Muscle layer of colon (tissue), 2 donors: ENCODE measurements at regions not wholly inside any gene's neighbourhood (a gene's known extent, or its start where the extent isn't known, plus 50 kb on each side); places are given as distances from the start of the nearest gene placed in this dataset.

ENCODE experiments used
- H3K27ac ChIP-seq: one replicate; pipeline ENCODE4 v1.7.0; 2013; ENCODE audit warnings: low read depth, mild to moderate bottlenecking, low read length, moderate library complexity
- H3K27me3 ChIP-seq, 2 donors: one replicate each; pipeline ENCODE4 v1.7.0; 2013; ENCODE audit warnings: low read length in 2 of 2, mild to moderate bottlenecking in 2 of 2; ENCODE audit not compliant: insufficient read depth in 2 of 2, control insufficient read depth in 1 of 2
- H3K36me3 ChIP-seq: one replicate; pipeline ENCODE4 v1.7.0; 2013; ENCODE audit warnings: mild to moderate bottlenecking, low read length; ENCODE audit not compliant: insufficient read depth
- H3K4me1 ChIP-seq: one replicate; pipeline ENCODE4 v1.7.0; 2013; ENCODE audit warnings: mild to moderate bottlenecking, low read length; ENCODE audit not compliant: insufficient read depth
- H3K4me3 ChIP-seq, 2 donors: one replicate each; pipeline ENCODE4 v1.7.0; 2013; ENCODE audit warnings: low read length in 2 of 2, low read depth in 1 of 2, mild to moderate bottlenecking in 1 of 2, moderate library complexity in 1 of 2
- H3K9ac ChIP-seq: one replicate; pipeline ENCODE4 v1.7.0; 2013; ENCODE audit warnings: low read length
- H3K9me3 ChIP-seq: one replicate; pipeline ENCODE4 v1.7.0; 2013; ENCODE audit warnings: mild to moderate bottlenecking, low read length
- donor health status: abdominal sarcoma.
- donor health status: Adenocarcinoma of cecum.

- Histone ChIP-seq H3K9me3 (no peaks in the 10 kb centered on the region), H3K4me1 (no peaks in the 10 kb centered on the region), H3K4me3 (no peak overlapping the region), H3K27ac (no peak overlapping the region), H3K36me3 (no peaks in the 10 kb centered on the region), H3K27me3 (no peaks in the 10 kb centered on the region), H3K9ac (no peak overlapping the region)
These were observed 802.3 kb upstream of the ARGLU1 start for GRCh38 chr13:107370015-107370785.

DNA sequence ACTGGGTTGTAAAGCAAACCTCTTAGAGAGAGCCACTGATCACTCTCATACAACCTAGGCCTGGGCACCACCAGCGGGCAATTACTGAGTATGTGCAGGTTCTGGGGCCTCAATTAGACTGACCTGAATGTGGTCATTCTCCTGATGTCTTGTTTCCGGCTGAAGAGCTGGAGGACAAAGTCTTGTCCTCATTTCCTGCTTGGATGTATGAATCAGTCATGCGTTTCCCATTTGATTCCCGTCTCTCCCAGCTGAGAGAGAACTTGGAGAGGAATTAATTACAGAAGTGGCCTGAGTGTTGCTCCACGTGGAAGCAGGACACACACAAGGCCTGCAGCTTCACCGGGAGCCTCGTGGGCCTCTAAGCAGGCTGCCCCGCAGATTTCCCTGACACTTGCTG is 799.3 kb upstream of the ARGLU1 start:
- Histone ChIP-seq H3K36me3 (no peaks in the 10 kb centered on the region), H3K27me3 (no peaks in the 10 kb centered on the region), H3K4me3 (no peak overlapping the region), H3K9ac (no peak overlapping the region), H3K9me3 (no peaks in the 10 kb centered on the region), H3K4me1 (no peaks in the 10 kb centered on the region), H3K27ac (no peak overlapping the region)

GRCh38 chr13:107365466-107366215 is 797.7 kb upstream of the ARGLU1 start:
- H3K36me3 ChIP-seq = no peaks in the 10 kb centered on the region
- no peak overlapping the region for H3K27ac ChIP-seq
- H3K9ac ChIP-seq = no peak overlapping the region
- H3K4me1 ChIP-seq = no peaks in the 10 kb centered on the region
- no peak overlapping the region for H3K4me3 ChIP-seq
- no peaks in the 10 kb centered on the region for H3K27me3 ChIP-seq
- H3K9me3 ChIP-seq = no peaks in the 10 kb centered on the region

GRCh38 chr13:107364658-107365057 is 796.7 kb upstream of the ARGLU1 start:
- Histone ChIP-seq H3K27me3 (no peaks in the 10 kb centered on the region), H3K9me3 (no peaks in the 10 kb centered on the region), H3K4me1 (no peaks in the 10 kb centered on the region), H3K4me3 (no peak overlapping the region), H3K27ac (no peak overlapping the region), H3K9ac (no peak overlapping the region), H3K36me3 (no peaks in the 10 kb centered on the region)

GRCh38 chr13:107361666-107362065 is 793.7 kb upstream of the ARGLU1 start:
- H3K27ac ChIP-seq = no peak overlapping the region
- no peaks in the 10 kb centered on the region for H3K36me3 ChIP-seq
- H3K27me3 ChIP-seq = no peaks in the 10 kb centered on the region
- H3K9me3 ChIP-seq = no peaks in the 10 kb centered on the region
- no peaks in the 10 kb centered on the region for H3K4me1 ChIP-seq
- H3K9ac ChIP-seq = no peak overlapping the region
- no peak overlapping the region for H3K4me3 ChIP-seq

- Histone ChIP-seq H3K27ac (no peak overlapping the region), H3K9me3 (no peaks in the 10 kb centered on the region), H3K4me3 (no peak overlapping the region), H3K27me3 (no peaks in the 10 kb centered on the region), H3K9ac (no peak overlapping the region), H3K36me3 (no peaks in the 10 kb centered on the region), H3K4me1 (no peaks in the 10 kb centered on the region)
These were observed 792.1 kb upstream of the ARGLU1 start for GRCh38 chr13:107360010-107360409.

GRCh38 chr13:107358866-107359265 is 790.9 kb upstream of the ARGLU1 start:
- no peak overlapping the region for H3K9ac ChIP-seq
- H3K4me1 ChIP-seq = no peaks in the 10 kb centered on the region
- no peaks in the 10 kb centered on the region for H3K27me3 ChIP-seq
- H3K9me3 ChIP-seq = no peaks in the 10 kb centered on the region
- H3K4me3 ChIP-seq = no peak overlapping the region
- H3K27ac ChIP-seq = no peak overlapping the region
- H3K36me3 ChIP-seq = no peaks in the 10 kb centered on the region

- no peak overlapping the region for H3K9ac ChIP-seq
- H3K4me3 ChIP-seq = no peak overlapping the region
- H3K36me3 ChIP-seq = no peaks in the 10 kb centered on the region
- no peaks in the 10 kb centered on the region for H3K4me1 ChIP-seq
- H3K27ac ChIP-seq = no peak overlapping the region
- H3K9me3 ChIP-seq = no peaks in the 10 kb centered on the region
- H3K27me3 ChIP-seq = no peaks in the 10 kb centered on the region
These were observed 783.4 kb upstream of the ARGLU1 start for GRCh38 chr13:107351305-107351704.

GRCh38 chr13:107348925-107349324 is 781.0 kb upstream of the ARGLU1 start:
- H3K36me3 ChIP-seq = no peaks in the 10 kb centered on the region
- no peaks in the 10 kb centered on the region for H3K9me3 ChIP-seq
- no peaks in the 10 kb centered on the region for H3K27me3 ChIP-seq
- H3K9ac ChIP-seq = no peak overlapping the region
- no peak overlapping the region for H3K27ac ChIP-seq
- H3K4me3 ChIP-seq = no peak overlapping the region
- no peaks in the 10 kb centered on the region for H3K4me1 ChIP-seq

- no peaks in the 10 kb centered on the region for H3K27me3 ChIP-seq
- H3K27ac ChIP-seq = no peak overlapping the region
- H3K4me3 ChIP-seq = no peak overlapping the region
- no peaks in the 10 kb centered on the region for H3K36me3 ChIP-seq
- H3K9ac ChIP-seq = no peak overlapping the region
- no peaks in the 10 kb centered on the region for H3K9me3 ChIP-seq
- no peaks in the 10 kb centered on the region for H3K4me1 ChIP-seq
These were observed 780.5 kb upstream of the ARGLU1 start for GRCh38 chr13:107348471-107348870.

- Histone ChIP-seq H3K36me3 (no peaks in the 10 kb centered on the region), H3K9me3 (no peaks in the 10 kb centered on the region), H3K27me3 (no peaks in the 10 kb centered on the region), H3K4me1 (no peaks in the 10 kb centered on the region), H3K4me3 (no peak overlapping the region), H3K9ac (no peak overlapping the region), H3K27ac (no peak overlapping the region)
These were observed 779.9 kb upstream of the ARGLU1 start for GRCh38 chr13:107347641-107348369.
